ENCODE measurements at regions not wholly inside any gene's neighbourhood (a gene's known extent, or its start where the extent isn't known, plus 50 kb on each side); places are given as distances from the start of the nearest gene placed in this dataset.

DNA sequence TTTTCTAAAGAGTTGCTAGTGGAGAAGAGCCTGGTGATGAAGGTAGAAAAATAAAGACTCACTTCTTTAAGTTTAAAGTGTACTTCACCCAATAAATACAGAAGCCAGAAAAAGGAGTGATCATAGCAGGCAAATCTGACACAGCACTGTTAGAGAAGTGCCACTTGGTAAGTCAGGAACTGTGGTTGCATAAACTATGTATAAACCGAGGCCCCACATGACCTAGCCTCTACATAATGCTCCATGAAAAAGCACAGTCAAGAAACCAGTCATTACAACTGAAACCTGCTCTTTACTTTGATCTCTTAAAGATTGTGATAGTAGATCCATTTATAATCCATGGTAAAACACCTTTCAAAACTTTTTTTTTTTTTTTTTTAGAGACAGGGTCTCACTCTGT lies 172.1 kb upstream of the PHYHIPL start (continued):
- TF ChIP-seq, protein P1, sequence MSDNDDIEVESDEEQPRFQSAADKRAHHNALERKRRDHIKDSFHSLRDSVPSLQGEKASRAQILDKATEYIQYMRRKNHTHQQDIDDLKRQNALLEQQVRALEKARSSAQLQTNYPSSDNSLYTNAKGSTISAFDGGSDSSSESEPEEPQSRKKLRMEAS (IDR thresholded peaks at IDR 0.05; ENCODE audit: low read depth, low read length), result no peak
- TF ChIP-seq RAD51 (IDR thresholded peaks at IDR 0.05) (peak; percentile 49), EED (IDR thresholded peaks at IDR 0.05; ENCODE audit: low read depth) (no peak)

DNA sequence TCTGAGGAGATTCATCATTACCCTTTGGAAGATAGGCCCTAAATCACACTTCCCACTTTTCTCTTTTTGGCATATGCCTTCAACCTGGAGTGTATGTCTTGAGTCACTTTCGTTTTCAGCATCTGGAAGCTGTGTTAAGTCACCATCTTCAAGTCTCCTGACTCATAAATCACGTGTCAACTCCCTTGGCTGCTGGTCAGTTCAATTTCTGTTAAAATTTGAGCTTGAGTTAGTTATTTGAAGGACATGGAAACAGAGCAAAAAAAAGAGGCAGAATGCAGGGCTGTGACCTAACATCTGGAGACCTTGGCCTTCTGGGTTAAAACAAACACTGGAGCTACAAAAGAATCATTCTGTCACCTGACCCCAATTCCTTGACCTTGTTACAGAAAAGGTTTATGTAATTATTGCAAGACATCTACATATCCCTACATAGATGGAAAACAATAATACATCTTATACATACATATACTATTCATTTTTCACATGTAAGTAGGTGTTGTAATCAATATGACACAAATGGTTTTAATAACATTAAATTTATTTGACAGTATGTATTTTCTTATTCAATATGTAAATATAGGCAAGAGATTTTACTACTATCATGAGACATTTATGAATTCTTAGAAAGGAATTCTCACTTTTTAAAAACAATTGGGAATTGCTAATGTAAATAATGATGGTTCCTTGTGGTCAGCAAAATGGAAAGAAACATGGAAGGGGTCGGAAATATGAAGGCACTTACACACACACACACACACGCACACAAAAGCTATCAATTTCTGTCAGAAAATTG lies 169.7 kb upstream of the PHYHIPL start:
- intact Hi-C loops (cut with micrococcal nuclease; ENCODE audit: unreplicated experiment), result no loop called here
- Histone ChIP-seq H3K27ac (ENCODE audit: control insufficient read depth, insufficient read depth) (no peak overlapping the region), H2AFZ (ENCODE audit: control insufficient read depth, low read depth, low read length) (no peak overlapping the region), H3K9me3 (replicated peaks; ENCODE audit: control insufficient read depth, insufficient read depth, low read length) (no peaks in the 10 kb centered on the region), H3K4me2 (ENCODE audit: control insufficient read depth, insufficient read depth) (no peak overlapping the region), H3K4me1 (ENCODE audit: control insufficient read depth, insufficient read depth, low read length) (peaks cover 4% of the 10 kb centered on the region), H3K27me3 (replicated peaks in 1 of 2; ENCODE audit: control insufficient read depth in 2 of 2, insufficient read depth in 2 of 2, low read length in 1 of 2) (no peaks in the 10 kb centered on the region), H4K20me1 (ENCODE audit: control insufficient read depth, insufficient read depth) (no peaks in the 10 kb centered on the region), H3K9ac (ENCODE audit: control insufficient read depth, insufficient read depth, low read length) (no peak overlapping the region), H3K36me3 (ENCODE audit: control insufficient read depth in 2 of 2, insufficient read depth in 2 of 2, low read length in 1 of 2) (no peaks in the 10 kb centered on the region), H3K4me3 (no peak overlapping the region), H3K79me2 (ENCODE audit: control insufficient read depth, insufficient read depth, low read length) (no peaks in the 10 kb centered on the region)
- no peak for FAIRE-seq
- DNase-seq (ENCODE audit: low read depth, low spot score), result no peak
- WGBS (ENCODE audit: insufficient coverage, insufficient replicate concordance, low lambda C conversion rate, missing lambda C conversion rate), result 10% methylated on average over 4 of the region's 4 CpGs
- BruUV-seq (replicated peaks), result no TSS peak
- in situ Hi-C loops (cut with MboI), result no loop called here
- ATAC-seq, result peak; percentile 49
- ChIA-PET SMC1A (ENCODE audit: uncharacterized antibody, unreplicated experiment) (interaction anchor here (0.7 to 15.7 kb wide), 27 partner anchors 6 to 862 kb away, joined by 3 to 222 read pairs (median 4); no protein-coding TSS in a partner anchor), RAD21 (ENCODE audit: unreplicated experiment) (interaction anchor here (0.7 to 17.0 kb wide), 16 partner anchors 10 to 172 kb away, joined by 3 to 223 read pairs (median 4); no protein-coding TSS in a partner anchor), POLR2A (interaction anchor here (0.8 to 2.0 kb wide), 11 partner anchors 9 to 183 kb away, joined by 3 to 8 read pairs (median 3); no protein-coding TSS in a partner anchor), CTCF (interaction anchor here (0.8 to 4.2 kb wide), 5 partner anchors 11 to 51 kb away, joined by 3 to 20 read pairs (median 8); no protein-coding TSS in a partner anchor)
- TF ChIP-seq CBX5 (IDR thresholded peaks at IDR 0.05; ENCODE audit: low read depth), result no peak
- TF ChIP-seq, protein P2, sequence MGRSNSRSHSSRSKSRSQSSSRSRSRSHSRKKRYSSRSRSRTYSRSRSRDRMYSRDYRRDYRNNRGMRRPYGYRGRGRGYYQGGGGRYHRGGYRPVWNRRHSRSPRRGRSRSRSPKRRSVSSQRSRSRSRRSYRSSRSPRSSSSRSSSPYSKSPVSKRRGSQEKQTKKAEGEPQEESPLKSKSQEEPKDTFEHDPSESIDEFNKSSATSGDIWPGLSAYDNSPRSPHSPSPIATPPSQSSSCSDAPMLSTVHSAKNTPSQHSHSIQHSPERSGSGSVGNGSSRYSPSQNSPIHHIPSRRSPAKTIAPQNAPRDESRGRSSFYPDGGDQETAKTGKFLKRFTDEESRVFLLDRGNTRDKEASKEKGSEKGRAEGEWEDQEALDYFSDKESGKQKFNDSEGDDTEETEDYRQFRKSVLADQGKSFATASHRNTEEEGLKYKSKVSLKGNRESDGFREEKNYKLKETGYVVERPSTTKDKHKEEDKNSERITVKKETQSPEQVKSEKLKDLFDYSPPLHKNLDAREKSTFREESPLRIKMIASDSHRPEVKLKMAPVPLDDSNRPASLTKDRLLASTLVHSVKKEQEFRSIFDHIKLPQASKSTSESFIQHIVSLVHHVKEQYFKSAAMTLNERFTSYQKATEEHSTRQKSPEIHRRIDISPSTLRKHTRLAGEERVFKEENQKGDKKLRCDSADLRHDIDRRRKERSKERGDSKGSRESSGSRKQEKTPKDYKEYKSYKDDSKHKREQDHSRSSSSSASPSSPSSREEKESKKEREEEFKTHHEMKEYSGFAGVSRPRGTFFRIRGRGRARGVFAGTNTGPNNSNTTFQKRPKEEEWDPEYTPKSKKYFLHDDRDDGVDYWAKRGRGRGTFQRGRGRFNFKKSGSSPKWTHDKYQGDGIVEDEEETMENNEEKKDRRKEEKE (IDR thresholded peaks at IDR 0.05), result no peak
- no peak for TF ChIP-seq MYB (IDR thresholded peaks at IDR 0.05; ENCODE audit: borderline replicate concordance, low read depth, low read length)
- TF ChIP-seq RAD51 (IDR thresholded peaks at IDR 0.05), result peak; percentile 77
- TF ChIP-seq, protein P3, sequence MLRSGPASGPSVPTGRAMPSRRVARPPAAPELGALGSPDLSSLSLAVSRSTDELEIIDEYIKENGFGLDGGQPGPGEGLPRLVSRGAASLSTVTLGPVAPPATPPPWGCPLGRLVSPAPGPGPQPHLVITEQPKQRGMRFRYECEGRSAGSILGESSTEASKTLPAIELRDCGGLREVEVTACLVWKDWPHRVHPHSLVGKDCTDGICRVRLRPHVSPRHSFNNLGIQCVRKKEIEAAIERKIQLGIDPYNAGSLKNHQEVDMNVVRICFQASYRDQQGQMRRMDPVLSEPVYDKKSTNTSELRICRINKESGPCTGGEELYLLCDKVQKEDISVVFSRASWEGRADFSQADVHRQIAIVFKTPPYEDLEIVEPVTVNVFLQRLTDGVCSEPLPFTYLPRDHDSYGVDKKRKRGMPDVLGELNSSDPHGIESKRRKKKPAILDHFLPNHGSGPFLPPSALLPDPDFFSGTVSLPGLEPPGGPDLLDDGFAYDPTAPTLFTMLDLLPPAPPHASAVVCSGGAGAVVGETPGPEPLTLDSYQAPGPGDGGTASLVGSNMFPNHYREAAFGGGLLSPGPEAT (IDR thresholded peaks at IDR 0.05; ENCODE audit: low read depth), result 0 out of 2 replicates have a peak, but pooled peaks have one; percentile 16
- TF ChIP-seq SMC3 (IDR thresholded peaks at IDR 0.05; ENCODE audit: borderline replicate concordance, low read length), result no peak
- peak; percentile 41 for TF ChIP-seq IKZF1 (conservative IDR thresholded peaks at IDR 0.05)
- TF ChIP-seq BHLHE40 (IDR thresholded peaks at IDR 0.05; ENCODE audit: borderline replicate concordance in 1 of 2, low read depth in 2 of 2, low read length in 1 of 2), result peak; percentile 54 to 74; a peak in 3 of 4 replicates
- 0 out of 4 replicates have a peak, but pooled peaks of 1 of the 2 experiments have one; percentile 26 for TF ChIP-seq EP300 (IDR thresholded peaks at IDR 0.05; ENCODE audit: borderline replicate concordance in 1 of 2, control insufficient read depth in 1 of 2, low read depth in 2 of 2, low read length in 2 of 2)
- peak; percentile 66 for TF ChIP-seq EED (IDR thresholded peaks at IDR 0.05; ENCODE audit: low read depth)
- peak in 1 of 2 experiments; percentile 51; a peak in 2 of 4 replicates for TF ChIP-seq IKZF2 (IDR thresholded peaks at IDR 0.05)

Measured in GM12878 (cell line).